ENCODE measurements at regions not wholly inside any gene's neighbourhood (a gene's known extent, or its start where the extent isn't known, plus 50 kb on each side); places are given as distances from the start of the nearest gene placed in this dataset.

DNA sequence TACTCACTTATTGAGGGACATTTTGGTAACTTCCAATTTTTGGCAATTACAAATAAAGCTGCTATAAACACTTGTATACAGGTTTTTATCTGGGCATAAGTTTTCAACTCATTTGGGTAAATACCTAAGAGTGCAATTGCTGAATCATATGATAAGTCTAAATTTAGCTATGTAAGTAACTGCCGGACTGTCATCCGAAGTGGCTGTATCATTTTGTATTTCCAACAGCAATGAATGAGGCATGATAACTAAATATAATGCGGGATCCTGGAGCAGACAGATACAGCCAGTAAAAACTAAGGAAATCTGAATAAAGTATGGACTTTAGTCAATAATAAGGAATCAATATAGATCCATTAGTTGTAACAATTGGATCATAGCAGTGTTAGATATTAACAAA is 156.5 kb upstream of the RMP24 start:
- Histone ChIP-seq H3K4me3 (ENCODE audit: control extremely low read depth in 1 of 5, extremely low read depth in 1 of 5, insufficient read depth in 1 of 5, low read depth in 2 of 5, low read length in 4 of 5) (no peak overlapping the region), H3K27ac (ENCODE audit: low read length in 2 of 2) (no peak overlapping the region), H3K9ac (ENCODE audit: low read length) (no peak overlapping the region), H3K4me2 (replicated peaks; ENCODE audit: low read depth, low read length, poor library complexity, severe bottlenecking) (no peak overlapping the region), H3K36me3 (replicated peaks in 1 of 2; ENCODE audit: control extremely low read depth in 1 of 2, control insufficient read depth in 1 of 2, extremely low read depth in 1 of 2, insufficient read depth in 2 of 2, low read length in 1 of 2) (no peaks in the 10 kb centered on the region), H3K4me1 (ENCODE audit: control insufficient read depth in 2 of 2, insufficient read depth in 2 of 2, low read length in 2 of 2) (no peaks in the 10 kb centered on the region), H3K79me2 (ENCODE audit: control insufficient read depth, insufficient read depth, low read length) (no peaks in the 10 kb centered on the region), H3K9me3 (ENCODE audit: control extremely low read depth in 1 of 3, control insufficient read depth in 2 of 3, insufficient read depth in 1 of 3, low read length in 2 of 3) (peaks cover 0 to 7% (median 0%) of the 10 kb centered on the region in 3 donors), H3K27me3 (replicated peaks in 1 of 4; ENCODE audit: control extremely low read depth in 1 of 4, control insufficient read depth in 3 of 4, insufficient read depth in 4 of 4, low read length in 3 of 4) (peaks cover 0 to 2% (median 0%) of the 10 kb centered on the region in 4 experiments), H4K20me1 (ENCODE audit: control insufficient read depth, insufficient read depth, low read length, poor library complexity, severe bottlenecking) (no peaks in the 10 kb centered on the region), H2AFZ (ENCODE audit: insufficient read depth, low read depth, low read length, poor library complexity, severe bottlenecking) (no peak overlapping the region)
- H3K27ac Mint-ChIP-seq: no peak overlapping the region
- H3K4me1 Mint-ChIP-seq: peaks cover 2% of the 10 kb centered on the region
- ChIA-PET POLR2A (no interaction called here), CTCF (no interaction called here)
- no peak for TF ChIP-seq EZH2 (IDR thresholded peaks at IDR 0.05; ENCODE audit: borderline replicate concordance, insufficient read depth, low read depth, low read length, poor library complexity, severe bottlenecking)
- TF ChIP-seq, protein P1, sequence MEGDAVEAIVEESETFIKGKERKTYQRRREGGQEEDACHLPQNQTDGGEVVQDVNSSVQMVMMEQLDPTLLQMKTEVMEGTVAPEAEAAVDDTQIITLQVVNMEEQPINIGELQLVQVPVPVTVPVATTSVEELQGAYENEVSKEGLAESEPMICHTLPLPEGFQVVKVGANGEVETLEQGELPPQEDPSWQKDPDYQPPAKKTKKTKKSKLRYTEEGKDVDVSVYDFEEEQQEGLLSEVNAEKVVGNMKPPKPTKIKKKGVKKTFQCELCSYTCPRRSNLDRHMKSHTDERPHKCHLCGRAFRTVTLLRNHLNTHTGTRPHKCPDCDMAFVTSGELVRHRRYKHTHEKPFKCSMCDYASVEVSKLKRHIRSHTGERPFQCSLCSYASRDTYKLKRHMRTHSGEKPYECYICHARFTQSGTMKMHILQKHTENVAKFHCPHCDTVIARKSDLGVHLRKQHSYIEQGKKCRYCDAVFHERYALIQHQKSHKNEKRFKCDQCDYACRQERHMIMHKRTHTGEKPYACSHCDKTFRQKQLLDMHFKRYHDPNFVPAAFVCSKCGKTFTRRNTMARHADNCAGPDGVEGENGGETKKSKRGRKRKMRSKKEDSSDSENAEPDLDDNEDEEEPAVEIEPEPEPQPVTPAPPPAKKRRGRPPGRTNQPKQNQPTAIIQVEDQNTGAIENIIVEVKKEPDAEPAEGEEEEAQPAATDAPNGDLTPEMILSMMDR (IDR thresholded peaks at IDR 0.05): no peak
- H3K4me3 Mint-ChIP-seq: no peak overlapping the region
- intact Hi-C loops (cut with micrococcal nuclease): no loop called here
- peaks cover 3% of the 10 kb centered on the region for H3K9me3 Mint-ChIP-seq (ENCODE audit: insufficient read depth)
- DNase-seq (no peak), ATAC-seq (ENCODE audit: low read depth) (no peak)
- H3K27me3 Mint-ChIP-seq: peaks cover 24% of the 10 kb centered on the region
- WGBS (ENCODE audit: insufficient coverage): no CpG with 5 or more reads among the region's 3 CpGs

DNA sequence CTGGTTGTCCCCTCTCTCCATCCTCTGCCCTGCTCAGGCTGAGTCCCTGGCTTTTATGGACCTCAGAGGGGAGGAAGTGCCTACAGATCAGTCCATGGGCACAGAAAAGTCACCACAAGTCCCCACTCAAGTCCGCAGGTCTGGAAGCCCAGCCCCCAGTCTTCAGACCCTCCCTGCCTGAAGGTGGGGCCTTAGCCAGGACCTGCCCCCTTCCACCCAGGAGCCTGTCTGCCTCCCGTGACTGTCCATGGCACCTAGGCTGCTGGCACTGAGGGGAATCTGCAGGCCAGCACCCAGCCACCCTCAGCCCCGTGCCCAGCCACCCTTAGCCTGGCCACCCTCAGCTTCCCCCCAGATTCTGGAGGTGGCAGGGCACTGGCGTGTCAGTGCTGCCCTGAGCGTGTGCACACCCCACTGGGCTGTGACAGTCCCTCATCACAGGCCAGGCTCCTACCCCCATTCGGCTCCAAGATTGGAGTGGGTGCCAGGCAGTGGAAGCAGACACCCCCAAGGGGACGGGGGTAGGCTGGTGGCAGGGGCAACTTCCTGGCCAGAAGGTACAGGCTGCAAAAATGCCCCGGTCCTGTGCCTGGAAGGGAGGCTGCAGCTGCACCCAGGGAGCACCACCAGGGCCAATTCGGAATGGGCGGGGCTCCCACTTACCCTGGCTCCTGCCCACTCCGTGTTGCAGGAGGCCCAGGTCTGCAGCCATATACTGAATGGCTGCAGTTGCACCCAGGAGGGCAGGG is 154.7 kb upstream of the RMP24 start:
- ATAC-seq (ENCODE audit: low read depth) (no peak), DNase-seq (no peak)
- peaks cover 0 to 7% (median 0%) of the 10 kb centered on the region in 3 donors for H3K9me3 ChIP-seq (ENCODE audit: control extremely low read depth in 1 of 3, control insufficient read depth in 2 of 3, insufficient read depth in 1 of 3, low read length in 2 of 3)
- H3K4me1 Mint-ChIP-seq: no peaks in the 10 kb centered on the region
- intact Hi-C loops (cut with micrococcal nuclease): no loop called here
- H3K4me1 ChIP-seq (ENCODE audit: control insufficient read depth in 2 of 2, insufficient read depth in 2 of 2, low read length in 2 of 2): no peaks in the 10 kb centered on the region
- H3K27ac Mint-ChIP-seq: no peak overlapping the region
- H3K4me3 Mint-ChIP-seq: no peak overlapping the region
- no peak overlapping the region for H3K9ac ChIP-seq (ENCODE audit: low read length)
- H3K27me3 Mint-ChIP-seq: peaks cover 12% of the 10 kb centered on the region
- H3K79me2 ChIP-seq (ENCODE audit: control insufficient read depth, insufficient read depth, low read length): no peaks in the 10 kb centered on the region
- ChIA-PET CTCF (no interaction called here), POLR2A (no interaction called here)
- H3K27ac ChIP-seq (ENCODE audit: low read length in 2 of 2): no peak overlapping the region
- 92% methylated on average over 11 of the region's 11 CpGs for WGBS (ENCODE audit: insufficient coverage)
- H4K20me1 ChIP-seq (ENCODE audit: control insufficient read depth, insufficient read depth, low read length, poor library complexity, severe bottlenecking): no peaks in the 10 kb centered on the region
- no peak overlapping the region for H3K4me3 ChIP-seq (ENCODE audit: control extremely low read depth in 1 of 5, extremely low read depth in 1 of 5, insufficient read depth in 1 of 5, low read depth in 2 of 5, low read length in 4 of 5)
- peaks cover 3% of the 10 kb centered on the region for H3K9me3 Mint-ChIP-seq (ENCODE audit: insufficient read depth)
- TF ChIP-seq, protein P1 (IDR thresholded peaks at IDR 0.05): no peak
- no peak for TF ChIP-seq EZH2 (IDR thresholded peaks at IDR 0.05; ENCODE audit: borderline replicate concordance, insufficient read depth, low read depth, low read length, poor library complexity, severe bottlenecking)
- no peak overlapping the region for H2AFZ ChIP-seq (ENCODE audit: insufficient read depth, low read depth, low read length, poor library complexity, severe bottlenecking)
- H3K4me2 ChIP-seq (replicated peaks; ENCODE audit: low read depth, low read length, poor library complexity, severe bottlenecking): no peak overlapping the region
- no peaks in the 10 kb centered on the region for H3K36me3 ChIP-seq (replicated peaks in 1 of 2; ENCODE audit: control extremely low read depth in 1 of 2, control insufficient read depth in 1 of 2, extremely low read depth in 1 of 2, insufficient read depth in 2 of 2, low read length in 1 of 2)
- peaks cover 0 to 6% (median 0%) of the 10 kb centered on the region in 4 experiments for H3K27me3 ChIP-seq (replicated peaks in 1 of 4; ENCODE audit: control extremely low read depth in 1 of 4, control insufficient read depth in 3 of 4, insufficient read depth in 4 of 4, low read length in 3 of 4)

Data from B cell (primary cell).